ENCODE measurements at regions not wholly inside any gene's neighbourhood (a gene's known extent, or its start where the extent isn't known, plus 50 kb on each side); places are given as distances from the start of the nearest gene placed in this dataset.

GRCh38 chr12:4171742-4172141 is 101.8 kb upstream of the CCND2 start:
- H3K9ac ChIP-seq (ENCODE audit: low read length in 2 of 2), result no peak overlapping the region
- H3K4me3 ChIP-seq (ENCODE audit: low read length in 2 of 2), result no peak overlapping the region
- peaks cover 0 to 2% of the 10 kb centered on the region in 2 donors for H3K27me3 ChIP-seq (ENCODE audit: control insufficient read depth in 1 of 2, insufficient read depth in 2 of 2, low read length in 2 of 2)
- no peaks in the 10 kb centered on the region for H3K36me3 ChIP-seq (ENCODE audit: control insufficient read depth in 2 of 2, insufficient read depth in 2 of 2, low read length in 2 of 2)
- H3K9me3 ChIP-seq (ENCODE audit: control insufficient read depth in 2 of 2, low read length in 2 of 2), result no peaks in the 10 kb centered on the region
- no peaks in the 10 kb centered on the region for H3K4me1 ChIP-seq (ENCODE audit: control insufficient read depth, insufficient read depth, low read length)
- no peak overlapping the region for H3K27ac ChIP-seq (ENCODE audit: low read length)

GRCh38 chr12:4169959-4170358 is 103.6 kb upstream of the CCND2 start:
- H3K36me3 ChIP-seq (ENCODE audit: control insufficient read depth in 2 of 2, insufficient read depth in 2 of 2, low read length in 2 of 2), result no peaks in the 10 kb centered on the region
- no peak overlapping the region for H3K4me3 ChIP-seq (ENCODE audit: low read length in 2 of 2)
- H3K27ac ChIP-seq (ENCODE audit: low read length), result no peak overlapping the region
- H3K9me3 ChIP-seq (ENCODE audit: control insufficient read depth in 2 of 2, low read length in 2 of 2), result no peaks in the 10 kb centered on the region
- H3K9ac ChIP-seq (ENCODE audit: low read length in 2 of 2), result no peak overlapping the region
- H3K27me3 ChIP-seq (ENCODE audit: control insufficient read depth in 1 of 2, insufficient read depth in 2 of 2, low read length in 2 of 2), result peaks cover 0 to 2% of the 10 kb centered on the region in 2 donors
- H3K4me1 ChIP-seq (ENCODE audit: control insufficient read depth, insufficient read depth, low read length), result no peaks in the 10 kb centered on the region

GRCh38 chr12:4169531-4169930 is 104.0 kb upstream of the CCND2 start:
- H3K27ac ChIP-seq (ENCODE audit: low read length), result no peak overlapping the region
- H3K36me3 ChIP-seq (ENCODE audit: control insufficient read depth in 2 of 2, insufficient read depth in 2 of 2, low read length in 2 of 2), result no peaks in the 10 kb centered on the region
- H3K9me3 ChIP-seq (ENCODE audit: control insufficient read depth in 2 of 2, low read length in 2 of 2), result no peaks in the 10 kb centered on the region
- no peak overlapping the region for H3K4me3 ChIP-seq (ENCODE audit: low read length in 2 of 2)
- H3K27me3 ChIP-seq (ENCODE audit: control insufficient read depth in 1 of 2, insufficient read depth in 2 of 2, low read length in 2 of 2), result peaks cover 0 to 2% of the 10 kb centered on the region in 2 donors
- H3K9ac ChIP-seq (ENCODE audit: low read length in 2 of 2), result no peak overlapping the region
- H3K4me1 ChIP-seq (ENCODE audit: control insufficient read depth, insufficient read depth, low read length), result no peaks in the 10 kb centered on the region

- Histone ChIP-seq H3K36me3 (ENCODE audit: control insufficient read depth in 2 of 2, insufficient read depth in 2 of 2, low read length in 2 of 2) (no peaks in the 10 kb centered on the region), H3K4me1 (ENCODE audit: control insufficient read depth, insufficient read depth, low read length) (no peaks in the 10 kb centered on the region), H3K4me3 (ENCODE audit: low read length in 2 of 2) (no peak overlapping the region), H3K27me3 (ENCODE audit: control insufficient read depth in 1 of 2, insufficient read depth in 2 of 2, low read length in 2 of 2) (peaks cover 0 to 2% of the 10 kb centered on the region in 2 donors), H3K9me3 (ENCODE audit: control insufficient read depth in 2 of 2, low read length in 2 of 2) (no peaks in the 10 kb centered on the region), H3K27ac (ENCODE audit: low read length) (no peak overlapping the region), H3K9ac (ENCODE audit: low read length in 2 of 2) (no peak overlapping the region)
These were observed 105.5 kb upstream of the CCND2 start for GRCh38 chr12:4168036-4168435.

- Histone ChIP-seq H3K9me3 (ENCODE audit: control insufficient read depth in 2 of 2, low read length in 2 of 2) (no peaks in the 10 kb centered on the region), H3K4me1 (ENCODE audit: control insufficient read depth, insufficient read depth, low read length) (no peaks in the 10 kb centered on the region), H3K27me3 (ENCODE audit: control insufficient read depth in 1 of 2, insufficient read depth in 2 of 2, low read length in 2 of 2) (no peaks in the 10 kb centered on the region), H3K9ac (ENCODE audit: low read length in 2 of 2) (peak overlapping the region; percentile 68 to 74), H3K27ac (ENCODE audit: low read length) (peak overlapping the region; percentile 66), H3K4me3 (ENCODE audit: low read length in 2 of 2) (peak overlapping the region; percentile 54 to 74), H3K36me3 (ENCODE audit: control insufficient read depth in 2 of 2, insufficient read depth in 2 of 2, low read length in 2 of 2) (no peaks in the 10 kb centered on the region)
These were observed 108.7 kb upstream of the CCND2 start for GRCh38 chr12:4164559-4165558.

GRCh38 chr12:4164188-4164558 is 109.4 kb upstream of the CCND2 start:
- peak overlapping the region; percentile 66 for H3K27ac ChIP-seq (ENCODE audit: low read length)
- no peaks in the 10 kb centered on the region for H3K36me3 ChIP-seq (ENCODE audit: control insufficient read depth in 2 of 2, insufficient read depth in 2 of 2, low read length in 2 of 2)
- no peaks in the 10 kb centered on the region for H3K4me1 ChIP-seq (ENCODE audit: control insufficient read depth, insufficient read depth, low read length)
- no peaks in the 10 kb centered on the region for H3K9me3 ChIP-seq (ENCODE audit: control insufficient read depth in 2 of 2, low read length in 2 of 2)
- H3K27me3 ChIP-seq (ENCODE audit: control insufficient read depth in 1 of 2, insufficient read depth in 2 of 2, low read length in 2 of 2), result no peaks in the 10 kb centered on the region
- H3K4me3 ChIP-seq (ENCODE audit: low read length in 2 of 2), result peak overlapping the region; percentile 54 to 74
- peak overlapping the region; percentile 51 to 74 for H3K9ac ChIP-seq (ENCODE audit: low read length in 2 of 2)

- Histone ChIP-seq H3K9ac (ENCODE audit: low read length in 2 of 2) (no peak overlapping the region), H3K27me3 (ENCODE audit: control insufficient read depth in 1 of 2, insufficient read depth in 2 of 2, low read length in 2 of 2) (no peaks in the 10 kb centered on the region), H3K9me3 (ENCODE audit: control insufficient read depth in 2 of 2, low read length in 2 of 2) (no peaks in the 10 kb centered on the region), H3K4me3 (ENCODE audit: low read length in 2 of 2) (no peak overlapping the region), H3K36me3 (ENCODE audit: control insufficient read depth in 2 of 2, insufficient read depth in 2 of 2, low read length in 2 of 2) (no peaks in the 10 kb centered on the region), H3K27ac (ENCODE audit: low read length) (no peak overlapping the region), H3K4me1 (ENCODE audit: control insufficient read depth, insufficient read depth, low read length) (no peaks in the 10 kb centered on the region)
These were observed 111.8 kb upstream of the CCND2 start for GRCh38 chr12:4161718-4162117.

GRCh38 chr12:4160314-4161040 is 113.1 kb upstream of the CCND2 start:
- Histone ChIP-seq H3K9me3 (ENCODE audit: control insufficient read depth in 2 of 2, low read length in 2 of 2) (no peaks in the 10 kb centered on the region), H3K27ac (ENCODE audit: low read length) (no peak overlapping the region), H3K9ac (ENCODE audit: low read length in 2 of 2) (no peak overlapping the region), H3K27me3 (ENCODE audit: control insufficient read depth in 1 of 2, insufficient read depth in 2 of 2, low read length in 2 of 2) (no peaks in the 10 kb centered on the region), H3K4me3 (ENCODE audit: low read length in 2 of 2) (no peak overlapping the region), H3K36me3 (ENCODE audit: control insufficient read depth in 2 of 2, insufficient read depth in 2 of 2, low read length in 2 of 2) (no peaks in the 10 kb centered on the region), H3K4me1 (ENCODE audit: control insufficient read depth, insufficient read depth, low read length) (no peaks in the 10 kb centered on the region)

- Histone ChIP-seq H3K9ac (ENCODE audit: low read length in 2 of 2) (no peak overlapping the region), H3K4me1 (ENCODE audit: control insufficient read depth, insufficient read depth, low read length) (no peaks in the 10 kb centered on the region), H3K27me3 (ENCODE audit: control insufficient read depth in 1 of 2, insufficient read depth in 2 of 2, low read length in 2 of 2) (no peaks in the 10 kb centered on the region), H3K4me3 (ENCODE audit: low read length in 2 of 2) (no peak overlapping the region), H3K27ac (ENCODE audit: low read length) (no peak overlapping the region), H3K36me3 (ENCODE audit: control insufficient read depth in 2 of 2, insufficient read depth in 2 of 2, low read length in 2 of 2) (no peaks in the 10 kb centered on the region), H3K9me3 (ENCODE audit: control insufficient read depth in 2 of 2, low read length in 2 of 2) (no peaks in the 10 kb centered on the region)
These were observed 113.7 kb upstream of the CCND2 start for GRCh38 chr12:4159851-4160250.

- Histone ChIP-seq H3K4me3 (ENCODE audit: low read length in 2 of 2) (no peak overlapping the region), H3K9me3 (ENCODE audit: control insufficient read depth in 2 of 2, low read length in 2 of 2) (no peaks in the 10 kb centered on the region), H3K27me3 (ENCODE audit: control insufficient read depth in 1 of 2, insufficient read depth in 2 of 2, low read length in 2 of 2) (no peaks in the 10 kb centered on the region), H3K36me3 (ENCODE audit: control insufficient read depth in 2 of 2, insufficient read depth in 2 of 2, low read length in 2 of 2) (no peaks in the 10 kb centered on the region), H3K4me1 (ENCODE audit: control insufficient read depth, insufficient read depth, low read length) (no peaks in the 10 kb centered on the region), H3K27ac (ENCODE audit: low read length) (no peak overlapping the region), H3K9ac (ENCODE audit: low read length in 2 of 2) (no peak overlapping the region)
These were observed 115.3 kb upstream of the CCND2 start for GRCh38 chr12:4158306-4158705.

Measured in stomach smooth muscle (tissue), 2 donors.